K562 (cell line): ENCODE measurements at regions not wholly inside any gene's neighbourhood (a gene's known extent, or its start where the extent isn't known, plus 50 kb on each side); places are given as distances from the start of the nearest gene placed in this dataset.

Experiments used
- ATAC-seq: fragments of 200-7000 bp; cut with Tn5 transposase; 3 replicates; pipeline ENCODE4 v1.9.1; 2020; ENCODE audit warnings: moderate library complexity
- BruUV-seq: library from RNA; stranded (reverse); fragments of 400-500 nt; replicated peaks from 2 replicates; lab custom pipeline; 2021; lab: Mats Ljungman, UMichigan
- CTCF ChIA-PET: fragments of 300-600 bp; formaldehyde crosslinking; extraction: SDS; loops from one replicate; lab custom pipeline; 2021; ENCODE audit warnings: low intra/inter-chr PET ratio; lab: Yijun Ruan, JAX
- POLR2A ChIA-PET: fragments of 300-600, 350-650 bp; sonication (Branson Sonifier 250); formaldehyde crosslinking; extraction: SDS; loops from one replicate; lab custom pipeline; 2021; ENCODE audit warnings: antibody characterized with exemption, inconsistent platforms; lab: Yijun Ruan, JAX
- DNase-seq, 4 experiments: peaks; one replicate each; pipeline versions ENCODE4 v3.0.0 to v3.0.0-alpha.2; 2011 to 2018; ENCODE audit warnings: low spot score in 3 of 4, mixed read lengths in 3 of 4; ENCODE audit errors: extremely low read depth in 1 of 4
- FAIRE-seq: peaks from 2 replicates; lab custom pipeline; 2011; peaks lifted over from hg19 to GRCh38; lab: Jason Lieb, UNC
- H2AFZ ChIP-seq: 2 replicates; pipeline ENCODE4 v1.6.0; 2011; ENCODE audit warnings: low read depth, low read length, control low read depth, inconsistent platforms
- H3K27ac ChIP-seq: fragments of 200-600 bp; 3 replicates; pipeline ENCODE4 v1.8.0; 2011; ENCODE audit warnings: low read depth, mild to moderate bottlenecking, control low read depth, inconsistent platforms, low read length, moderate library complexity, mixed read lengths; ENCODE audit errors: extremely low read depth
- H3K27me3 ChIP-seq, 2 experiments: fragments of 300-600 bp in 1 of 2; 2 replicates in 1 of 2; 3 replicates in 1 of 2; pipeline versions ENCODE4 v1.6.0 to v1.8.0; 2011; ENCODE audit warnings: inconsistent platforms in 2 of 2, low read length in 2 of 2, mild to moderate bottlenecking in 1 of 2, mixed read lengths in 1 of 2, moderate library complexity in 1 of 2; ENCODE audit not compliant: control insufficient read depth in 2 of 2, insufficient read depth in 2 of 2
- H3K36me3 ChIP-seq: fragments of 300-600 bp; 3 replicates; pipeline ENCODE4 v1.8.0; 2011; ENCODE audit warnings: mild to moderate bottlenecking, low read length, inconsistent platforms; ENCODE audit not compliant: control insufficient read depth, insufficient read depth
- H3K4me1 ChIP-seq, 2 experiments: fragments of 200-600 bp in 1 of 2; replicated peaks in 1 of 2; 2 replicates in 1 of 2; 3 replicates in 1 of 2; pipeline versions ENCODE4 v1.5.1 to v1.8.0; 2011; ENCODE audit warnings: inconsistent platforms in 2 of 2, low read length in 2 of 2, mild to moderate bottlenecking in 1 of 2, mixed read lengths in 1 of 2, moderate library complexity in 1 of 2; ENCODE audit not compliant: control insufficient read depth in 2 of 2, insufficient read depth in 2 of 2
- H3K4me2 ChIP-seq: 2 replicates; pipeline ENCODE4 v1.6.1; 2011; ENCODE audit warnings: low read length, control low read depth, inconsistent platforms, mixed read lengths; ENCODE audit not compliant: insufficient read depth
- H3K4me3 ChIP-seq: fragments of 200-600 bp; sonication (generic), shearing (Covaris generic); 2 replicates; pipeline ENCODE4 v1.5.1; 2016; ENCODE audit warnings: control low read depth, inconsistent platforms
- H3K79me2 ChIP-seq: fragments of 200-600 bp; 3 replicates; pipeline ENCODE4 v1.8.0; 2011; ENCODE audit warnings: low read length, inconsistent platforms; ENCODE audit not compliant: control insufficient read depth, insufficient read depth
- H3K9ac ChIP-seq, 2 experiments: 2 replicates each; pipeline versions ENCODE4 v1.6.0 to v1.6.1; 2011; ENCODE audit warnings: low read depth in 2 of 2, low read length in 2 of 2, control low read depth in 1 of 2, inconsistent platforms in 1 of 2, mild to moderate bottlenecking in 1 of 2, mixed read lengths in 1 of 2; ENCODE audit not compliant: insufficient read depth in 1 of 2
- H3K9me1 ChIP-seq: one replicate; pipeline ENCODE4 v1.6.0; 2011; ENCODE audit warnings: inconsistent platforms, mild to moderate bottlenecking, low read length, moderate library complexity; ENCODE audit not compliant: control insufficient read depth, insufficient read depth
- H3K9me3 ChIP-seq: replicated peaks from 2 replicates; pipeline ENCODE4 v1.5.1; 2011; ENCODE audit warnings: low read depth, low read length, inconsistent platforms; ENCODE audit not compliant: control insufficient read depth, insufficient read depth
- H4K20me1 ChIP-seq: replicated peaks from 2 replicates; pipeline ENCODE4 v1.6.1; 2011; ENCODE audit warnings: low read length, inconsistent platforms, mixed read lengths; ENCODE audit not compliant: control insufficient read depth, insufficient read depth
- CCAR2 ChIP-seq: fragments of 200-400 bp; formaldehyde crosslinking; IDR thresholded peaks from 2 replicates; pipeline ENCODE4 v1.6.1; 2017; ENCODE audit warnings: mild to moderate bottlenecking, low read depth, low read length
- ETV1 ChIP-seq: fragments of 450-650 bp; conservative IDR thresholded peaks from 2 replicates; pipeline ENCODE4 v1.6.1; 2016; ENCODE audit warnings: missing genetic modification characterization, control low read depth, low read depth, missing compliant biosample characterization
- GTF2E2 ChIP-seq: fragments of 200-800 bp; sonication (Bioruptor generic); IDR thresholded peaks from 2 replicates; pipeline ENCODE4 v1.6.1; 2016; ENCODE audit warnings: missing genetic modification characterization, missing compliant biosample characterization
- KAT7 ChIP-seq: sonication (generic); formaldehyde crosslinking; IDR thresholded peaks from 2 replicates; pipeline ENCODE4 v1.8.0; 2022; ENCODE audit warnings: missing genetic modification reagents, mild to moderate bottlenecking, borderline replicate concordance
- MLX ChIP-seq, 2 experiments: fragments of 450-650 bp in 1 of 2; sonication (generic) in 1 of 2; formaldehyde crosslinking; conservative IDR thresholded peaks; 2 replicates each; pipeline versions ENCODE4 v1.4.0 to v1.8.1; 2020 to 2022; ENCODE audit warnings: mild to moderate bottlenecking in 1 of 2, missing genetic modification reagents in 1 of 2
- NFE2L1 ChIP-seq: fragments of 450-650 bp; IDR thresholded peaks from 2 replicates; pipeline ENCODE4 v1.6.1; 2016; ENCODE audit warnings: missing genetic modification characterization, low read depth, mild to moderate bottlenecking, missing compliant biosample characterization, moderate library complexity, borderline replicate concordance
- PCBP1 ChIP-seq: fragments of 200-400 bp; formaldehyde crosslinking; IDR thresholded peaks from 2 replicates; pipeline ENCODE4 v1.6.1; 2018; ENCODE audit warnings: mild to moderate bottlenecking, low read depth, low read length; ENCODE audit not compliant: poor library complexity, severe bottlenecking
- POLR2H ChIP-seq: IDR thresholded peaks from 2 replicates; pipeline ENCODE4 v1.6.1; 2016; ENCODE audit warnings: missing genetic modification characterization, low read depth, mild to moderate bottlenecking, control low read depth, missing compliant biosample characterization, moderate library complexity
- RBM34 ChIP-seq: fragments of 200-400 bp; formaldehyde crosslinking; IDR thresholded peaks from 2 replicates; pipeline ENCODE4 v1.6.1; 2018; ENCODE audit warnings: low read length, borderline replicate concordance; ENCODE audit not compliant: insufficient read depth
- TAF15 ChIP-seq: fragments of 200-400 bp; formaldehyde crosslinking; IDR thresholded peaks from 2 replicates; pipeline ENCODE4 v1.6.1; 2017; ENCODE audit warnings: mild to moderate bottlenecking, low read depth, low read length, moderate library complexity
- ZMIZ1 ChIP-seq, 2 experiments: fragments of 150-350 bp in 1 of 2; IDR thresholded peaks; 2 replicates each; pipeline ENCODE4 v1.6.1; 2012 to 2016; ENCODE audit warnings: low read depth in 2 of 2, low read length in 2 of 2, mild to moderate bottlenecking in 1 of 2, moderate library complexity in 1 of 2
- ZNF263 ChIP-seq: sonication (generic); formaldehyde crosslinking; IDR thresholded peaks from 2 replicates; pipeline ENCODE4 v1.8.0; 2022; ENCODE audit warnings: mild to moderate bottlenecking, missing genetic modification reagents, borderline replicate concordance
- ZNF280B ChIP-seq: fragments of 250-450 bp; sonication (Bioruptor Pico); IDR thresholded peaks from 2 replicates; pipeline ENCODE4 v1.5.1; 2021; ENCODE audit warnings: mild to moderate bottlenecking
- ZNF707 ChIP-seq: fragments of 250-450 bp; sonication (Bioruptor Pico); conservative IDR thresholded peaks from 2 replicates; pipeline ENCODE4 v1.8.0; 2022; ENCODE audit warnings: inconsistent platforms, mild to moderate bottlenecking, moderate library complexity
- ZSCAN32 ChIP-seq: fragments of 450-650 bp; formaldehyde crosslinking; IDR thresholded peaks from 2 replicates; pipeline ENCODE4 v1.4.0; 2020; ENCODE audit warnings: mild to moderate bottlenecking, moderate library complexity
- WGBS: fragments of 100-300 bp; shearing (Covaris generic); methylation state at CpG from one replicate; pipeline ENCODE4 v1.1.6; 2016; ENCODE audit warnings: low coverage, mixed read lengths; ENCODE audit not compliant: insufficient coverage; ENCODE audit errors: missing lambda C conversion rate; 5-methylcytosine and 5-hydroxymethylcytosine counted together
- in situ Hi-C: fragments of 300-500 bp; cut with MboI; formaldehyde crosslinking; loops from 4 replicates; pipeline ENCODE4 v1.15.0; 2018; ENCODE audit warnings: inconsistent platforms, mixed read lengths
- intact Hi-C: fragments of 100-400 bp; cut with micrococcal nuclease; formaldehyde crosslinking; loops from 2 replicates; pipeline ENCODE4 v1.14.2; 2022

- no peak for FAIRE-seq
- Histone ChIP-seq H3K36me3 (no peaks in the 10 kb centered on the region), H4K20me1 (no peaks in the 10 kb centered on the region), H3K9ac (no peak overlapping the region), H3K9me1 (no peaks in the 10 kb centered on the region), H3K27me3 (no peaks in the 10 kb centered on the region), H3K79me2 (no peaks in the 10 kb centered on the region), H3K27ac (no peak overlapping the region), H3K9me3 (no peaks in the 10 kb centered on the region), H3K4me2 (no peak overlapping the region), H3K4me3 (no peak overlapping the region), H2AFZ (no peak overlapping the region), H3K4me1 (no peaks in the 10 kb centered on the region)
- ATAC-seq, result no peak
- ChIA-PET POLR2A (no interaction called here), CTCF (no interaction called here)
- in situ Hi-C loops, result no loop called here
- intact Hi-C loops, result no loop called here
- no TSS peak for BruUV-seq
- no peak for DNase-seq
- WGBS, result 1% methylated on average over 4 of the region's 4 CpGs
- no peak for TF ChIP-seq MLX (CRISPR knock-in tag; conservative IDR thresholded peaks at IDR 0.05)
- no peak for TF ChIP-seq ETV1 (tag)
- TF ChIP-seq GTF2E2 (tag), result no peak
- TF ChIP-seq ZNF707 (CRISPR knock-in tag), result no peak
- TF ChIP-seq ZSCAN32 (CRISPR knock-in tag), result no peak
- no peak for TF ChIP-seq RBM34
- no peak for TF ChIP-seq ZNF263
- TF ChIP-seq ZNF280B, result no peak
- TF ChIP-seq PCBP1, result no peak
- no peak for TF ChIP-seq ZMIZ1 (IDR thresholded peaks at IDR 0.05; ENCODE audit: low read depth in 2 of 2, low read length in 2 of 2)
- TF ChIP-seq TAF15, result no peak
- no peak for TF ChIP-seq KAT7 (CRISPR knock-in tag)
- no peak for TF ChIP-seq POLR2H (tag)
- TF ChIP-seq CCAR2, result no peak
- TF ChIP-seq NFE2L1 (tag), result no peak
Measured at GRCh38 chr6:113619077-113619476, 238.1 kb upstream of the MARCKS start.
